ENCODE measurements at regions not wholly inside any gene's neighbourhood (a gene's known extent, or its start where the extent isn't known, plus 50 kb on each side); places are given as distances from the start of the nearest gene placed in this dataset.

GRCh38 chr5:92704590-92704989 lies 876.4 kb downstream of the NR2F1-AS1 start:
- intact Hi-C loops (cut with DNase I): no loop called here
- no peaks in the 10 kb centered on the region for H3K36me3 ChIP-seq (ENCODE audit: control insufficient read depth in 2 of 3, insufficient read depth in 3 of 3, low read length in 3 of 3)
- H3K27ac ChIP-seq (ENCODE audit: low read depth in 2 of 2, low read length in 2 of 2): no peak overlapping the region
- H3K4me1 ChIP-seq (ENCODE audit: control insufficient read depth in 2 of 3, insufficient read depth in 2 of 3, low read depth in 1 of 3, low read length in 3 of 3): no peaks in the 10 kb centered on the region
- TF ChIP-seq CTCF (IDR thresholded peaks at IDR 0.05; ENCODE audit: borderline replicate concordance, extremely low read depth, insufficient read depth): no peak
- H3K9ac ChIP-seq (ENCODE audit: low read length in 3 of 3): no peak overlapping the region
- DNase-seq: no peak
- no peaks in the 10 kb centered on the region for H3K9me3 ChIP-seq (ENCODE audit: control insufficient read depth in 2 of 3, insufficient read depth in 1 of 3, low read length in 3 of 3)
- no peak overlapping the region for H3K4me3 ChIP-seq (ENCODE audit: low read length in 3 of 3)
- H3K27me3 ChIP-seq (ENCODE audit: control insufficient read depth, insufficient read depth, low read length): no peaks in the 10 kb centered on the region
- FAIRE-seq: no peak

GRCh38 chr5:92703976-92704375 lies 877.0 kb downstream of the NR2F1-AS1 start:
- no peak overlapping the region for H3K9ac ChIP-seq (ENCODE audit: low read length in 3 of 3)
- intact Hi-C loops (cut with DNase I): no loop called here
- no peak for TF ChIP-seq CTCF (IDR thresholded peaks at IDR 0.05; ENCODE audit: borderline replicate concordance, extremely low read depth, insufficient read depth)
- DNase-seq (no peak), FAIRE-seq (no peak)
- no peaks in the 10 kb centered on the region for H3K27me3 ChIP-seq (ENCODE audit: control insufficient read depth, insufficient read depth, low read length)
- H3K27ac ChIP-seq (ENCODE audit: low read depth in 2 of 2, low read length in 2 of 2): no peak overlapping the region
- H3K4me1 ChIP-seq (ENCODE audit: control insufficient read depth in 2 of 3, insufficient read depth in 2 of 3, low read depth in 1 of 3, low read length in 3 of 3): no peaks in the 10 kb centered on the region
- no peaks in the 10 kb centered on the region for H3K9me3 ChIP-seq (ENCODE audit: control insufficient read depth in 2 of 3, insufficient read depth in 1 of 3, low read length in 3 of 3)
- no peaks in the 10 kb centered on the region for H3K36me3 ChIP-seq (ENCODE audit: control insufficient read depth in 2 of 3, insufficient read depth in 3 of 3, low read length in 3 of 3)
- H3K4me3 ChIP-seq (ENCODE audit: low read length in 3 of 3): no peak overlapping the region

GRCh38 chr5:92695123-92696003 lies 885.7 kb downstream of the NR2F1-AS1 start:
- TF ChIP-seq CTCF (IDR thresholded peaks at IDR 0.05; ENCODE audit: borderline replicate concordance, extremely low read depth, insufficient read depth): no peak
- intact Hi-C loops (cut with DNase I): no loop called here

More at GRCh38 chr5:92695123-92696003, 885.7 kb downstream of the NR2F1-AS1 start:
- Histone ChIP-seq H3K27ac (ENCODE audit: low read depth in 2 of 2, low read length in 2 of 2) (no peak overlapping the region), H3K4me3 (ENCODE audit: low read length in 3 of 3) (no peak overlapping the region), H3K9ac (ENCODE audit: low read length in 3 of 3) (no peak overlapping the region), H3K27me3 (ENCODE audit: control insufficient read depth, insufficient read depth, low read length) (no peaks in the 10 kb centered on the region), H3K36me3 (ENCODE audit: control insufficient read depth in 2 of 3, insufficient read depth in 3 of 3, low read length in 3 of 3) (no peaks in the 10 kb centered on the region), H3K9me3 (ENCODE audit: control insufficient read depth in 2 of 3, insufficient read depth in 1 of 3, low read length in 3 of 3) (no peaks in the 10 kb centered on the region), H3K4me1 (ENCODE audit: control insufficient read depth in 2 of 3, insufficient read depth in 2 of 3, low read depth in 1 of 3, low read length in 3 of 3) (no peaks in the 10 kb centered on the region)
- no peak for DNase-seq
- no peak for FAIRE-seq
